ENCODE measurements at regions not wholly inside any gene's neighbourhood (a gene's known extent, or its start where the extent isn't known, plus 50 kb on each side); places are given as distances from the start of the nearest gene placed in this dataset.
"Not testable (repeated sequence)": the region's sequence is repeated elsewhere in the genome, so short reads cannot be mapped to it uniquely, and the experiment has no call there.

GRCh38 chr11:103798446-103798845 lies 238.0 kb upstream of the DDI1 start:
- H3K27ac ChIP-seq (ENCODE audit: low read depth, low read length) = no peak overlapping the region
- no peaks in the 10 kb centered on the region for H3K36me3 ChIP-seq (ENCODE audit: insufficient read depth, low read length)
- H3K27me3 ChIP-seq (ENCODE audit: insufficient read depth, low read length) = no peaks in the 10 kb centered on the region
- no peak overlapping the region for H3K4me3 ChIP-seq (ENCODE audit: low read depth, low read length)
- peaks cover 13% of the 10 kb centered on the region for H3K4me1 ChIP-seq (ENCODE audit: control insufficient read depth, insufficient read depth, low read length, unreplicated experiment)
- no peaks in the 10 kb centered on the region for H3K79me2 ChIP-seq (ENCODE audit: control insufficient read depth, insufficient read depth, low read length, unreplicated experiment)
- H2AFZ ChIP-seq (ENCODE audit: low read length, unreplicated experiment) = no peak overlapping the region

- Histone ChIP-seq H3K79me2 (ENCODE audit: control insufficient read depth, insufficient read depth, low read length, unreplicated experiment) (no peaks in the 10 kb centered on the region), H3K27ac (ENCODE audit: low read depth, low read length) (no peak overlapping the region), H3K4me3 (ENCODE audit: low read depth, low read length) (no peak overlapping the region), H3K4me1 (ENCODE audit: control insufficient read depth, insufficient read depth, low read length, unreplicated experiment) (peaks cover 16% of the 10 kb centered on the region), H3K27me3 (ENCODE audit: insufficient read depth, low read length) (no peaks in the 10 kb centered on the region), H2AFZ (ENCODE audit: low read length, unreplicated experiment) (peak overlapping the region; percentile 1), H3K36me3 (ENCODE audit: insufficient read depth, low read length) (no peaks in the 10 kb centered on the region)
Observed at GRCh38 chr11:103800406-103801114, 235.9 kb upstream of the DDI1 start.

DNA sequence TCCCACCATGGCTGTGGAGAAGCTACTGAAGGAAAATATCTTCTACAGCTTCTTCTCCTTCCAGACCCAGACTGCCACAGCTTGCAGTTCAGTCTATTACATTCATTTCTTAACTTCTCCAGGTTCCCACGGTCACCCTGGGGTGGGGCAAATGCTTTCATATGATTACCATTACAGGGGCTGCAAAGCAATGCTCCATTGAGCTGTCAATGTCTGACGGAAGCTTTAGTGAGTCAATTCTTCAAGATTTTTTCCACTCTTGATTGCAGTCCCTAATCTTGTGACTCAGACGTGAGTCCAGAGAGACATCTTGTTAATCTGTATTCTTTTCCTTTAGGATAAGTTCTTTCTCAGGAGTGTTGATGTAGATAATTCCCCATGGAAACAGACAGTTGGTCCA lies 233.4 kb upstream of the DDI1 start:
- Histone ChIP-seq H2AFZ (ENCODE audit: low read length, unreplicated experiment) (no peak overlapping the region), H3K4me3 (ENCODE audit: low read depth, low read length) (no peak overlapping the region), H3K27me3 (ENCODE audit: insufficient read depth, low read length) (no peaks in the 10 kb centered on the region), H3K36me3 (ENCODE audit: insufficient read depth, low read length) (no peaks in the 10 kb centered on the region), H3K79me2 (ENCODE audit: control insufficient read depth, insufficient read depth, low read length, unreplicated experiment) (no peaks in the 10 kb centered on the region), H3K4me1 (ENCODE audit: control insufficient read depth, insufficient read depth, low read length, unreplicated experiment) (peaks cover 27% of the 10 kb centered on the region), H3K27ac (ENCODE audit: low read depth, low read length) (peak overlapping the region; percentile 14; the same call in 1 of the 2 replicates)

DNA sequence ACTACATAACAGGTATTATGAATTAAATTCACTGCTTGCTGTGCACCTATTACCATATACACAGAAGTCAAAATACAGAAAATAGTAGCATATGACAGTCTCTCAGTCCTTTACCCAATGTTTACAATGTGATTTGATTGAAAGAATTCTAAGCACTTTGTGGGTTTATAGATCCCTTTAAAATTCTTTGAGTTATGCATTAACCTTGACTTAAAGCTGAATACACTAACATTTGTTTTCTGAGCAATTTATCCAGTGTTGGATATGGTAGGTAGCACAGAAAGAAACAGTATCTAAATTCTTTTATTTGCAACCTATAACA lies 230.8 kb upstream of the DDI1 start:
- peak overlapping the region; percentile 70 for H3K4me3 ChIP-seq (ENCODE audit: low read depth, low read length)
- H2AFZ ChIP-seq (ENCODE audit: low read length, unreplicated experiment) = peak overlapping the region; percentile 93
- peak overlapping the region; percentile 71 for H3K27ac ChIP-seq (ENCODE audit: low read depth, low read length)
- peaks cover 25% of the 10 kb centered on the region for H3K4me1 ChIP-seq (ENCODE audit: control insufficient read depth, insufficient read depth, low read length, unreplicated experiment)
- H3K27me3 ChIP-seq (ENCODE audit: insufficient read depth, low read length) = no peaks in the 10 kb centered on the region
- H3K79me2 ChIP-seq (ENCODE audit: control insufficient read depth, insufficient read depth, low read length, unreplicated experiment) = no peaks in the 10 kb centered on the region
- H3K36me3 ChIP-seq (ENCODE audit: insufficient read depth, low read length) = no peaks in the 10 kb centered on the region

- no peaks in the 10 kb centered on the region for H3K79me2 ChIP-seq (ENCODE audit: control insufficient read depth, insufficient read depth, low read length, unreplicated experiment)
- H3K36me3 ChIP-seq (ENCODE audit: insufficient read depth, low read length) = no peaks in the 10 kb centered on the region
- peak overlapping the region; percentile 93 for H2AFZ ChIP-seq (ENCODE audit: low read length, unreplicated experiment)
- peaks cover 25% of the 10 kb centered on the region for H3K4me1 ChIP-seq (ENCODE audit: control insufficient read depth, insufficient read depth, low read length, unreplicated experiment)
- H3K27me3 ChIP-seq (ENCODE audit: insufficient read depth, low read length) = no peaks in the 10 kb centered on the region
- H3K4me3 ChIP-seq (ENCODE audit: low read depth, low read length) = peak overlapping the region; percentile 70
- H3K27ac ChIP-seq (ENCODE audit: low read depth, low read length) = peak overlapping the region; percentile 71
Observed at GRCh38 chr11:103806130-103806895, 230.1 kb upstream of the DDI1 start.

- Histone ChIP-seq H3K27me3 (ENCODE audit: insufficient read depth, low read length) (no peaks in the 10 kb centered on the region), H3K79me2 (ENCODE audit: control insufficient read depth, insufficient read depth, low read length, unreplicated experiment) (no peaks in the 10 kb centered on the region), H3K36me3 (ENCODE audit: insufficient read depth, low read length) (no peaks in the 10 kb centered on the region), H3K4me3 (ENCODE audit: low read depth, low read length) (no peak overlapping the region), H3K27ac (ENCODE audit: low read depth, low read length) (no peak overlapping the region), H2AFZ (ENCODE audit: low read length, unreplicated experiment) (peak overlapping the region; percentile 15), H3K4me1 (ENCODE audit: control insufficient read depth, insufficient read depth, low read length, unreplicated experiment) (peaks cover 31% of the 10 kb centered on the region)
Observed at GRCh38 chr11:103807806-103808205, 228.6 kb upstream of the DDI1 start.

DNA sequence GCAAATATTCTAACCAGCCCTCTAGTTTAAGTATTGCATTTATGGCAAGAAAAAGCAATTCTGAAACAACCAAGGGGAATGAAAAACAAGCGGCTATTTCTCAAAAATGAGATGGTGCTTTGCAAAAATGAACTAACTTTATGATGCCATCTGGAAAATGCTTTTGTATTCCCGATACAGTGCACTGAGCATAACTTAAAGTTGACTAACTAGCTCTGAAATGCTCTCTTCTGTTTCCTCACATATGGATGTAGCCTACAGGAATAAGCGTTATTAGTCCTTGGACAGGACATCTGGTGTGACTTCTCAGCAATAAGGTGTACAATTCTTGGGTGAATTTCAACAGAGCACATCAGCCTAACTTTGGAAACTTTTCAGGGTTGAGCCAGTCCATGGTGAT lies 228.2 kb upstream of the DDI1 start:
- H3K79me2 ChIP-seq (ENCODE audit: control insufficient read depth, insufficient read depth, low read length, unreplicated experiment) = no peaks in the 10 kb centered on the region
- no peaks in the 10 kb centered on the region for H3K27me3 ChIP-seq (ENCODE audit: insufficient read depth, low read length)
- no peak overlapping the region for H3K4me3 ChIP-seq (ENCODE audit: low read depth, low read length)
- H3K36me3 ChIP-seq (ENCODE audit: insufficient read depth, low read length) = no peaks in the 10 kb centered on the region
- H3K27ac ChIP-seq (ENCODE audit: low read depth, low read length) = no peak overlapping the region
- no peak overlapping the region for H2AFZ ChIP-seq (ENCODE audit: low read length, unreplicated experiment)
- peaks cover 32% of the 10 kb centered on the region for H3K4me1 ChIP-seq (ENCODE audit: control insufficient read depth, insufficient read depth, low read length, unreplicated experiment)

GRCh38 chr11:103811870-103812455 lies 224.5 kb upstream of the DDI1 start:
- Histone ChIP-seq H3K4me3 (ENCODE audit: low read depth, low read length) (no peak overlapping the region), H3K27me3 (ENCODE audit: insufficient read depth, low read length) (no peaks in the 10 kb centered on the region), H3K4me1 (ENCODE audit: control insufficient read depth, insufficient read depth, low read length, unreplicated experiment) (peaks cover 13% of the 10 kb centered on the region), H2AFZ (ENCODE audit: low read length, unreplicated experiment) (no peak overlapping the region), H3K27ac (ENCODE audit: low read depth, low read length) (no peak overlapping the region), H3K79me2 (ENCODE audit: control insufficient read depth, insufficient read depth, low read length, unreplicated experiment) (no peaks in the 10 kb centered on the region), H3K36me3 (ENCODE audit: insufficient read depth, low read length) (no peaks in the 10 kb centered on the region)

DNA sequence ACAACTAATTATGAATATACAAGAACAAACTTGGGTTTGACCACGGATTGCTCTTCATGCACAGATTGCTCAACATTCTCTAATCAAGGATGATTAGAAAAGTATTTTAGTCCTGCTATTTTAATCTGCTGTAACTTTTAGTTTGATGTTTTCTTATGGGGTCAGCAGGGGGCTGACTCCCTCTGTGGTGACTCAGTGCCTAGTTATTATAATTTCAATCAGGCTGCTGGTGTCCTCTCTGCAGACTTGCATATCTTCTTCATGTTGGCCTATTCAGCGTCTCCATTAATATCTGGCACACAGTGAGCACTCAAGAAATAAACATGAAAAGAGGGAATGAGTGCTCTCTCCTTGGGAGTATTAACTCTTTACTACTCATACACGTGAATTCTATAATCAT lies 223.8 kb upstream of the DDI1 start:
- no peaks in the 10 kb centered on the region for H3K27me3 ChIP-seq (ENCODE audit: insufficient read depth, low read length)
- no peak overlapping the region for H2AFZ ChIP-seq (ENCODE audit: low read length, unreplicated experiment)
- H3K79me2 ChIP-seq (ENCODE audit: control insufficient read depth, insufficient read depth, low read length, unreplicated experiment) = no peaks in the 10 kb centered on the region
- no peak overlapping the region for H3K27ac ChIP-seq (ENCODE audit: low read depth, low read length)
- no peak overlapping the region for H3K4me3 ChIP-seq (ENCODE audit: low read depth, low read length)
- H3K4me1 ChIP-seq (ENCODE audit: control insufficient read depth, insufficient read depth, low read length, unreplicated experiment) = peaks cover 11% of the 10 kb centered on the region
- H3K36me3 ChIP-seq (ENCODE audit: insufficient read depth, low read length) = no peaks in the 10 kb centered on the region

DNA sequence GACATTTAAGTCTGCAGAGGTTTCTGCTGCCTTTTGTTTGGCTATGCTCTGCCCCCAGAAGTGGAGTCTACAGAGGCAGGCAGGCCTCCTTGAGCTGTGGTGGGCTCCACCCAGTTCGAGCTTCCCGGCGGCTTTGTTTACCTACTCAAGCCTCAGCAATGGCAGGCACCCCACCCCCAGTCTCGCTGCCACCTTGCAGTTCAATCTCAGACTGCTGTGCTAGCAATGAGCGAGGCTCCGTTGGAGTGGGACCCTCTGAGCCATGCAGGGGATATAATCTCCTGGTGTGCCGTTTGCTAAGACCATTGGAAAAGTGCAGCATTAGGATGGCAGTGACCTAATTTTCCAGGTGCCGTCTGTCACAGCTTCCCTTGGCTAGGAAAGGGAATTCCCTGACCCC lies 216.1 kb upstream of the DDI1 start:
- H3K27me3 ChIP-seq (ENCODE audit: insufficient read depth, low read length) = peaks cover 15% of the 10 kb centered on the region
- H3K27ac ChIP-seq (ENCODE audit: low read depth, low read length); H2AFZ ChIP-seq (ENCODE audit: low read length, unreplicated experiment); H3K79me2 ChIP-seq (ENCODE audit: control insufficient read depth, insufficient read depth, low read length, unreplicated experiment); H3K4me3 ChIP-seq (ENCODE audit: low read depth, low read length); H3K4me1 ChIP-seq (ENCODE audit: control insufficient read depth, insufficient read depth, low read length, unreplicated experiment); H3K36me3 ChIP-seq (ENCODE audit: insufficient read depth, low read length): not testable (repeated sequence)

DNA sequence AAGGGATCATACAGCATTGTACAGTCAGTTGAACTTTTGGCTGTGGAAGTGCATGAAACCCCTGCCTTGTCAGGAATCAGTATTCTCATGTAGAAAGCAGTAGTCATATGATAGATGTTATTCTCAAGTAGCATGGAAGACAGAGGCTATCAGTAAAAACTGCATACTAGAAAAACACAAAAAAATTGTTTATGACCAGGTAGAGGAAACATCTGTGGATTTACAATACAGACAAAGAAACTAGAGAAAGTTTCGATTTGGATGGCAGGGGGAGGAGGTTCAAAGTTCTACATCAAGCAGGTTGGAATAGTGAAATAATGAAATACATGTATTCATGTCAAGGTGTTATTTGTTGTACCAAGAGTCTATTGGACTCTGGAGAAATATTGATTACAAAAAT lies 212.3 kb upstream of the DDI1 start:
- H3K4me1 ChIP-seq (ENCODE audit: control insufficient read depth, insufficient read depth, low read length, unreplicated experiment) = no peaks in the 10 kb centered on the region
- H3K79me2 ChIP-seq (ENCODE audit: control insufficient read depth, insufficient read depth, low read length, unreplicated experiment) = no peaks in the 10 kb centered on the region
- no peaks in the 10 kb centered on the region for H3K36me3 ChIP-seq (ENCODE audit: insufficient read depth, low read length)
- no peak overlapping the region for H3K4me3 ChIP-seq (ENCODE audit: low read depth, low read length)
- peaks cover 15% of the 10 kb centered on the region for H3K27me3 ChIP-seq (ENCODE audit: insufficient read depth, low read length)
- H3K27ac ChIP-seq (ENCODE audit: low read depth, low read length) = no peak overlapping the region
- no peak overlapping the region for H2AFZ ChIP-seq (ENCODE audit: low read length, unreplicated experiment)

Measured in ACC112 (cell line).